ENCODE measurements at regions not wholly inside any gene's neighbourhood (a gene's known extent, or its start where the extent isn't known, plus 50 kb on each side); places are given as distances from the start of the nearest gene placed in this dataset.

GRCh38 chr12:132380641-132381040 lies 51.3 kb upstream of the GALNT9 start:
- no peak for DNase-seq (ENCODE audit: low read depth in 4 of 4, low spot score in 3 of 4)

GRCh38 chr12:132379996-132380395 lies 50.6 kb upstream of the GALNT9 start:
- no peak for DNase-seq (ENCODE audit: low read depth in 4 of 4, low spot score in 3 of 4)

- no peak for DNase-seq (ENCODE audit: low read depth in 4 of 4, low spot score in 3 of 4)
Measured at GRCh38 chr12:132379576-132379975, 50.2 kb upstream of the GALNT9 start.
